Keratinocyte (primary cell): ENCODE measurements at regions not wholly inside any gene's neighbourhood (a gene's known extent, or its start where the extent isn't known, plus 50 kb on each side); places are given as distances from the start of the nearest gene placed in this dataset.

Experiments
- CTCF ChIP-seq, 3 experiments: IDR thresholded peaks in 1 of 3; conservative IDR thresholded peaks in 1 of 3; optimal IDR thresholded peaks in 1 of 3; 2 replicates in 2 of 3; 3 replicates in 1 of 3; pipeline versions ENCODE3 to v1.5.1; 2011; ENCODE audit warnings: low read length in 3 of 3, mild to moderate bottlenecking in 3 of 3, moderate library complexity in 2 of 3, control low read depth in 1 of 3, inconsistent platforms in 1 of 3; ENCODE audit not compliant: insufficient read depth in 2 of 3; ENCODE audit errors: extremely low read depth in 1 of 3
- EZH2 ChIP-seq: IDR thresholded peaks from one replicate; pipeline ENCODE4 v1.6.1; 2012; ENCODE audit warnings: inconsistent platforms, mild to moderate bottlenecking, low read length, moderate library complexity

- TF ChIP-seq EZH2 (no peak), CTCF (optimal IDR thresholded peaks at IDR 0.05 in 1 of 3, IDR thresholded peaks at IDR 0.05 in 1 of 3, conservative IDR thresholded peaks at IDR 0.05 in 1 of 3; ENCODE audit: extremely low read depth in 1 of 3, insufficient read depth in 2 of 3, low read length in 3 of 3) (no peak)
Observed at GRCh38 chr2:188677142-188677541, 297.0 kb upstream of the COL3A1 start.
